Ecto neural progenitor cell (in vitro differentiated cells): ENCODE measurements at regions not wholly inside any gene's neighbourhood (a gene's known extent, or its start where the extent isn't known, plus 50 kb on each side); places are given as distances from the start of the nearest gene placed in this dataset.

Experiments used
- DNase-seq: peaks from one replicate; pipeline ENCODE4 v3.0.0-alpha.2; 2018; ENCODE audit warnings: low spot score

- DNase-seq: no peak
Observed at GRCh38 chr15:97350813-97351212, 609.7 kb upstream of the ARRDC4 start.

- no peak for DNase-seq
Observed at GRCh38 chr15:97383516-97383915, 577.0 kb upstream of the ARRDC4 start.

- no peak for DNase-seq
Observed at GRCh38 chr15:97386940-97387339, 573.6 kb upstream of the ARRDC4 start.

- DNase-seq: no peak
Observed at GRCh38 chr15:97401195-97401594, 559.3 kb upstream of the ARRDC4 start.

GRCh38 chr15:97401970-97402369 lies 558.5 kb upstream of the ARRDC4 start:
- no peak for DNase-seq

- DNase-seq: no peak
Observed at GRCh38 chr15:97406841-97407240, 553.7 kb upstream of the ARRDC4 start.

- DNase-seq: no peak
Observed at GRCh38 chr15:97410897-97411575, 549.5 kb upstream of the ARRDC4 start.

GRCh38 chr15:97420130-97420529 lies 540.4 kb upstream of the ARRDC4 start:
- no peak for DNase-seq

- DNase-seq: no peak
Observed at GRCh38 chr15:97425596-97425995, 534.9 kb upstream of the ARRDC4 start.

GRCh38 chr15:97443101-97443500 lies 517.4 kb upstream of the ARRDC4 start:
- DNase-seq: no peak

- no peak for DNase-seq
Observed at GRCh38 chr15:97446138-97446537, 514.4 kb upstream of the ARRDC4 start.

GRCh38 chr15:97456521-97457202 lies 503.8 kb upstream of the ARRDC4 start:
- DNase-seq: no peak

GRCh38 chr15:97457203-97457847 lies 503.2 kb upstream of the ARRDC4 start:
- DNase-seq: no peak

- no peak for DNase-seq
Observed at GRCh38 chr15:97459771-97460170, 500.7 kb upstream of the ARRDC4 start.

- no peak for DNase-seq
Observed at GRCh38 chr15:97461226-97461625, 499.3 kb upstream of the ARRDC4 start.

GRCh38 chr15:97463696-97464095 lies 496.8 kb upstream of the ARRDC4 start:
- no peak for DNase-seq

GRCh38 chr15:97470417-97470816 lies 490.1 kb upstream of the ARRDC4 start:
- DNase-seq: no peak

- no peak for DNase-seq
Observed at GRCh38 chr15:97473627-97474026, 486.9 kb upstream of the ARRDC4 start.

GRCh38 chr15:97479957-97480356 lies 480.5 kb upstream of the ARRDC4 start:
- no peak for DNase-seq

- no peak for DNase-seq
Observed at GRCh38 chr15:97482521-97482920, 478.0 kb upstream of the ARRDC4 start.

- DNase-seq: no peak
Observed at GRCh38 chr15:97483232-97483631, 477.3 kb upstream of the ARRDC4 start.

GRCh38 chr15:97490429-97490828 lies 470.1 kb upstream of the ARRDC4 start:
- DNase-seq: no peak

- no peak for DNase-seq
Observed at GRCh38 chr15:97501291-97501690, 459.2 kb upstream of the ARRDC4 start.
